ENCODE measurements at regions not wholly inside any gene's neighbourhood (a gene's known extent, or its start where the extent isn't known, plus 50 kb on each side); places are given as distances from the start of the nearest gene placed in this dataset.

GRCh38 chr11:92053216-92053615, 171.4 kb upstream of the FAT3 start:
- TF ChIP-seq IRF2 (CRISPR knock-in tag; IDR thresholded peaks at IDR 0.05; ENCODE audit: borderline replicate concordance, low read depth) = no peak
- TF ChIP-seq ARID4B (CRISPR knock-in tag; IDR thresholded peaks at IDR 0.05; ENCODE audit: borderline replicate concordance) = no peak
- TF ChIP-seq CTCF (IDR thresholded peaks at IDR 0.05) = no peak
- TF ChIP-seq TEAD4 (CRISPR knock-in tag; IDR thresholded peaks at IDR 0.05) = no peak
- TF ChIP-seq CBFB (CRISPR knock-in tag; IDR thresholded peaks at IDR 0.05; ENCODE audit: low read depth) = no peak
- TF ChIP-seq E2F1 (CRISPR knock-in tag; IDR thresholded peaks at IDR 0.05) = no peak
- no peak for TF ChIP-seq CREB1 (CRISPR knock-in tag; IDR thresholded peaks at IDR 0.05)
